ENCODE measurements at regions not wholly inside any gene's neighbourhood (a gene's known extent, or its start where the extent isn't known, plus 50 kb on each side); places are given as distances from the start of the nearest gene placed in this dataset.
A peak's percentile ranks its signal among the peaks of the same experiment; 100 is the strongest.
"Not testable (repeated sequence)": the region's sequence is repeated elsewhere in the genome, so short reads cannot be mapped to it uniquely, and the experiment has no call there.

GRCh38 chr21:38628349-38628748, 130.1 kb upstream of the ERG start:
- no peak overlapping the region for H3K27ac Mint-ChIP-seq
- H3K4me1 Mint-ChIP-seq = no peaks in the 10 kb centered on the region
- no peak overlapping the region for H3K4me3 Mint-ChIP-seq
- DNase-seq (ENCODE audit: low spot score in 2 of 2) (no peak), ATAC-seq (no peak)
- peaks cover 6% of the 10 kb centered on the region for H3K9me3 Mint-ChIP-seq
- H3K36me3 Mint-ChIP-seq = no peaks in the 10 kb centered on the region

GRCh38 chr21:38631206-38631605, 132.9 kb upstream of the ERG start:
- Mint-ChIP-seq H3K27ac (no peak overlapping the region), H3K9me3 (peaks cover 6% of the 10 kb centered on the region), H3K4me1 (no peaks in the 10 kb centered on the region), H3K36me3 (no peaks in the 10 kb centered on the region), H3K4me3 (no peak overlapping the region)
- DNase-seq (ENCODE audit: low spot score in 2 of 2) (no peak), ATAC-seq (no peak)

GRCh38 chr21:38631676-38632075, 133.4 kb upstream of the ERG start:
- no peaks in the 10 kb centered on the region for H3K36me3 Mint-ChIP-seq
- DNase-seq (ENCODE audit: low spot score in 2 of 2) (no peak), ATAC-seq (no peak)
- peaks cover 6% of the 10 kb centered on the region for H3K9me3 Mint-ChIP-seq
- H3K4me1 Mint-ChIP-seq = no peaks in the 10 kb centered on the region
- H3K4me3 Mint-ChIP-seq = no peak overlapping the region
- H3K27ac Mint-ChIP-seq = no peak overlapping the region

GRCh38 chr21:38637161-38637560, 138.9 kb upstream of the ERG start:
- Mint-ChIP-seq H3K9me3 (peaks cover 2% of the 10 kb centered on the region), H3K36me3 (no peaks in the 10 kb centered on the region), H3K27ac (no peak overlapping the region), H3K4me3 (no peak overlapping the region), H3K4me1 (no peaks in the 10 kb centered on the region)
- DNase-seq (ENCODE audit: low spot score in 2 of 2) (no peak), ATAC-seq (no peak)

- ATAC-seq = no peak
- no peak for DNase-seq (ENCODE audit: low spot score in 2 of 2)
- H3K4me1 Mint-ChIP-seq = no peaks in the 10 kb centered on the region
- H3K4me3 Mint-ChIP-seq = no peak overlapping the region
- H3K9me3 Mint-ChIP-seq = no peaks in the 10 kb centered on the region
- no peaks in the 10 kb centered on the region for H3K36me3 Mint-ChIP-seq
- no peak overlapping the region for H3K27ac Mint-ChIP-seq
Observed at GRCh38 chr21:38639571-38640354, 141.5 kb upstream of the ERG start.

- not testable (repeated sequence) for ATAC-seq; H3K27ac Mint-ChIP-seq; H3K9me3 Mint-ChIP-seq; H3K36me3 Mint-ChIP-seq; DNase-seq (ENCODE audit: low spot score in 2 of 2); H3K4me3 Mint-ChIP-seq; H3K4me1 Mint-ChIP-seq
Observed at GRCh38 chr21:38640355-38640742, 142.1 kb upstream of the ERG start.

GRCh38 chr21:38643404-38644023, 145.2 kb upstream of the ERG start:
- no peaks in the 10 kb centered on the region for H3K9me3 Mint-ChIP-seq
- H3K27ac Mint-ChIP-seq = no peak overlapping the region
- H3K4me3 Mint-ChIP-seq = no peak overlapping the region
- H3K36me3 Mint-ChIP-seq = no peaks in the 10 kb centered on the region
- H3K4me1 Mint-ChIP-seq = peaks cover 5% of the 10 kb centered on the region
- DNase-seq (ENCODE audit: low spot score in 2 of 2) (no peak), ATAC-seq (no peak)

GRCh38 chr21:38645282-38645681, 147.0 kb upstream of the ERG start:
- Mint-ChIP-seq H3K27ac (no peak overlapping the region), H3K4me3 (no peak overlapping the region), H3K4me1 (peaks cover 5% of the 10 kb centered on the region), H3K9me3 (no peaks in the 10 kb centered on the region), H3K36me3 (no peaks in the 10 kb centered on the region)
- ATAC-seq (no peak), DNase-seq (ENCODE audit: low spot score in 2 of 2) (no peak)

- H3K9me3 Mint-ChIP-seq = no peaks in the 10 kb centered on the region
- H3K36me3 Mint-ChIP-seq = no peaks in the 10 kb centered on the region
- DNase-seq (ENCODE audit: low spot score in 2 of 2) (no peak), ATAC-seq (peak; percentile 62)
- peaks cover 5% of the 10 kb centered on the region for H3K4me1 Mint-ChIP-seq
- no peak overlapping the region for H3K4me3 Mint-ChIP-seq
- H3K27ac Mint-ChIP-seq = no peak overlapping the region
Observed at GRCh38 chr21:38646213-38646837, 148.0 kb upstream of the ERG start.

GRCh38 chr21:38649120-38649519, 150.8 kb upstream of the ERG start:
- ATAC-seq (no peak), DNase-seq (ENCODE audit: low spot score in 2 of 2) (no peak)
- H3K36me3 Mint-ChIP-seq = no peaks in the 10 kb centered on the region

GRCh38 chr21:38651570-38651969, 153.3 kb upstream of the ERG start:
- H3K9me3 Mint-ChIP-seq = no peaks in the 10 kb centered on the region
- no peak overlapping the region for H3K27ac Mint-ChIP-seq
- H3K36me3 Mint-ChIP-seq = no peaks in the 10 kb centered on the region
- H3K4me3 Mint-ChIP-seq = no peak overlapping the region
- DNase-seq (ENCODE audit: low spot score in 2 of 2) = no peak
- peaks cover 2% of the 10 kb centered on the region for H3K4me1 Mint-ChIP-seq
- no peak for ATAC-seq

More at GRCh38 chr21:38649120-38649519, 150.8 kb upstream of the ERG start:
- Mint-ChIP-seq H3K27ac (no peak overlapping the region), H3K9me3 (no peaks in the 10 kb centered on the region), H3K4me1 (peaks cover 5% of the 10 kb centered on the region), H3K4me3 (no peak overlapping the region)

GRCh38 chr21:38652396-38652795, 153.3 kb upstream of the ETS2 start:
- no peak overlapping the region for H3K27ac Mint-ChIP-seq
- H3K4me1 Mint-ChIP-seq = no peaks in the 10 kb centered on the region
- no peak for ATAC-seq
- H3K9me3 Mint-ChIP-seq = no peaks in the 10 kb centered on the region
- no peak for DNase-seq (ENCODE audit: low spot score in 2 of 2)
- no peaks in the 10 kb centered on the region for H3K36me3 Mint-ChIP-seq
- H3K4me3 Mint-ChIP-seq = no peak overlapping the region

GRCh38 chr21:38654580-38654979, 151.1 kb upstream of the ETS2 start:
- no peaks in the 10 kb centered on the region for H3K36me3 Mint-ChIP-seq
- H3K27ac Mint-ChIP-seq = no peak overlapping the region
- DNase-seq (ENCODE audit: low spot score in 2 of 2) (no peak), ATAC-seq (no peak)
- H3K4me3 Mint-ChIP-seq = no peak overlapping the region
- no peaks in the 10 kb centered on the region for H3K4me1 Mint-ChIP-seq
- H3K9me3 Mint-ChIP-seq = no peaks in the 10 kb centered on the region

GRCh38 chr21:38658511-38658910, 147.2 kb upstream of the ETS2 start:
- Mint-ChIP-seq H3K27ac (no peak overlapping the region), H3K4me3 (no peak overlapping the region), H3K36me3 (no peaks in the 10 kb centered on the region), H3K9me3 (no peaks in the 10 kb centered on the region), H3K4me1 (peaks cover 10% of the 10 kb centered on the region)
- DNase-seq (ENCODE audit: low spot score in 2 of 2) = no peak
- ATAC-seq = no peak

GRCh38 chr21:38659936-38660332, 145.8 kb upstream of the ETS2 start:
- Mint-ChIP-seq H3K4me1 (peaks cover 10% of the 10 kb centered on the region), H3K36me3 (no peaks in the 10 kb centered on the region), H3K27ac (no peak overlapping the region), H3K9me3 (no peaks in the 10 kb centered on the region), H3K4me3 (no peak overlapping the region)
- DNase-seq (ENCODE audit: low spot score in 2 of 2) (no peak), ATAC-seq (no peak)
